ENCODE measurements at regions not wholly inside any gene's neighbourhood (a gene's known extent, or its start where the extent isn't known, plus 50 kb on each side); places are given as distances from the start of the nearest gene placed in this dataset.

DNA sequence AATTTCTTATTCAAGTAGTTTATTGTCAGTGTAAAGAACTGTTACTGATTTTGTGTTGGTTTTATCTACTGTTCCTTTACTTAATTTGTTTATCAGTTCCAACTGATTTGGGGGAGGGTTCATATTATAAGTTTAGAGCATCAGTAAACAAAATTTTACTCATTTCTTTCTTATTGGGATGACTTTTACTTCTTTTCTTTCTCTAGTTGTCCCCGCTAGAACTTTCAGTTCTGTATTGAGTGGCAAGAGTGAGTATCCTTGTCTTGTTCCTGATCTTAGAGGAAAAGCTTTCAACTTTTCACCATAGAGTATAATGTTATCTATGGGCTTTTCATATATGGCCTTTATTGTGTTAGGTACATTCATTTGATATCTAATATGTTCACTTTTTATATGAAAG lies 584.1 kb downstream of the LRFN5 start (continued):
- TF ChIP-seq, protein P1, sequence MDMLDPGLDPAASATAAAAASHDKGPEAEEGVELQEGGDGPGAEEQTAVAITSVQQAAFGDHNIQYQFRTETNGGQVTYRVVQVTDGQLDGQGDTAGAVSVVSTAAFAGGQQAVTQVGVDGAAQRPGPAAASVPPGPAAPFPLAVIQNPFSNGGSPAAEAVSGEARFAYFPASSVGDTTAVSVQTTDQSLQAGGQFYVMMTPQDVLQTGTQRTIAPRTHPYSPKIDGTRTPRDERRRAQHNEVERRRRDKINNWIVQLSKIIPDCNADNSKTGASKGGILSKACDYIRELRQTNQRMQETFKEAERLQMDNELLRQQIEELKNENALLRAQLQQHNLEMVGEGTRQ (IDR thresholded peaks at IDR 0.05; ENCODE audit: low read depth, low read length): no peak
- TF ChIP-seq FOS (IDR thresholded peaks at IDR 0.05; ENCODE audit: low read depth, low read length): no peak

DNA sequence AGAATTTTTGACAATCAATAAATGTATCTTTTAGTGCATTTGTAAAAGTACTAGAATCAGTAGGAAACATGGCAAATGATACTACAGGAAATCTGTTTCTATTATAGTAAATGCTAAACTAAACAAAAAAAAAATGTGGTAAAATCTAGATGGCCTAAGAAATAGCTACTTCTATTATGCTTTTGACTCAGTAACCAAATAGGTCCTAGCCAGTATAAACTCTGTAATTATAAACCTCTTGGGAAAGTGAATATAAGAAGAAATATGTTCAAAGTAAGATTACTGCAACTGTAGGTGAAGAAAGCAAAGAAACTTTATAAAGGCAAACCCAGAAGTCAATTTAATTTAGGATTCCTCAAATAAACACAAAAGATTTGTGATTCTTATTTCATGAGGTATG lies 581.2 kb downstream of the LRFN5 start:
- Histone ChIP-seq H3K9me3 (ENCODE audit: control insufficient read depth, insufficient read depth, low read length) (no peaks in the 10 kb centered on the region), H3K27me3 (ENCODE audit: control insufficient read depth, insufficient read depth, low read length) (no peaks in the 10 kb centered on the region), H3K9me1 (ENCODE audit: insufficient read depth, low read length) (no peaks in the 10 kb centered on the region), H2AK9ac (replicated peaks; ENCODE audit: low read depth, low read length, poor library complexity) (no peak overlapping the region), H3K4me2 (ENCODE audit: low read depth, low read length) (no peak overlapping the region), H3K23ac (ENCODE audit: low read depth, low read length) (no peak overlapping the region), H2AFZ (replicated peaks; ENCODE audit: low read length, poor library complexity) (no peak overlapping the region), H4K5ac (ENCODE audit: low read depth, low read length) (no peak overlapping the region), H2BK15ac (ENCODE audit: low read depth, low read length) (no peak overlapping the region), H3K18ac (ENCODE audit: low read depth, low read length) (no peak overlapping the region), H3K56ac (ENCODE audit: extremely low read depth, insufficient read depth, low read length) (no peak overlapping the region), H4K91ac (ENCODE audit: insufficient read depth, low read depth, low read length) (no peak overlapping the region), H4K8ac (ENCODE audit: low read depth in 2 of 2, low read length in 2 of 2) (no peak overlapping the region), H3K4ac (ENCODE audit: low read depth, low read length) (no peak overlapping the region), H3K14ac (replicated peaks; ENCODE audit: low read depth, low read length) (no peak overlapping the region), H3K79me1 (ENCODE audit: low read depth in 1 of 2, low read length in 2 of 2) (no peaks in the 10 kb centered on the region), H3K4me3 (ENCODE audit: insufficient read depth, low read depth, low read length) (no peak overlapping the region), H3K9ac (ENCODE audit: low read depth, low read length) (no peak overlapping the region), H3K27ac (ENCODE audit: insufficient read depth, low read length) (no peak overlapping the region), H2BK5ac (ENCODE audit: low read depth, low read length, poor library complexity, severe bottlenecking) (no peak overlapping the region), H2BK120ac (ENCODE audit: low read depth, low read length) (no peak overlapping the region), H3K4me1 (ENCODE audit: control insufficient read depth, insufficient read depth, low read length) (no peaks in the 10 kb centered on the region), H2AK5ac (ENCODE audit: low read depth, low read length) (no peak overlapping the region), H3K36me3 (ENCODE audit: control insufficient read depth, insufficient read depth, low read length) (no peaks in the 10 kb centered on the region), H4K20me1 (ENCODE audit: insufficient read depth, low read length) (no peaks in the 10 kb centered on the region; the same call in 1 of the 2 replicates), H2BK20ac (ENCODE audit: low read depth, low read length) (no peak overlapping the region)
- no TSS peak for BruUV-seq (replicated peaks)
- dilution Hi-C loops (cut with HindIII; ENCODE audit: low sequenced_read_pairs, unreplicated experiment) (no loop called here), in situ Hi-C loops (cut with MboI; ENCODE audit: low sequenced_read_pairs) (no loop called here), intact Hi-C loops (cut with micrococcal nuclease) (no loop called here)
- ATAC-seq (ENCODE audit: low read depth) (no peak; the same call in 1 of the 2 replicates), DNase-seq (peak; percentile 25)
- CTCF ChIA-PET: interaction anchor here (0.6 kb wide), 1 partner anchor 170 kb away, joined by 3 read pairs; no protein-coding TSS in a partner anchor
- TF ChIP-seq MAFK (IDR thresholded peaks at IDR 0.05; ENCODE audit: low read depth, low read length) (no peak), RAD21 (IDR thresholded peaks at IDR 0.05; ENCODE audit: low read length) (no peak), POLR2A (IDR thresholded peaks at IDR 0.05; ENCODE audit: low read depth, low read length) (no peak)
- POLR2A ChIA-PET (ENCODE audit: unreplicated experiment): no interaction called here
